ENCODE measurements at regions not wholly inside any gene's neighbourhood (a gene's known extent, or its start where the extent isn't known, plus 50 kb on each side); places are given as distances from the start of the nearest gene placed in this dataset.

DNA sequence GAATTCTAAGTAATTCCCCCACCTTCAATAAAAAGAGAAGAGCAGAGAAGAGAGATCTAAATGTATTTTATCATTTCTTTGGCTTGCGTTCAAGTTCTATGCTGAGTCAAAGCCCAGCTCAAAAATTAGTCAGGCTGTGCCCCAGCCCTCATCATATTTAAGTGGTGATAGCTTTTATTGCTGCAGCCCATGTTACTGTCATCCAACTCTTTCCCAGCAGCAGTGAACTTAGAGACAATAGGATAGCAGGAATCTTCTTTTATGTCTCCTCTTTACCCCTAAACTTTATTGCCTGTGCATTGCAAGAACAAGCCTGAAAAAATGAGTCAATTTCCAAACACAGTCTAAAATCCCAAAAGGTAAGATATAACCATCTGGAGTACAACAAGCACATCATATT, 1599.3 kb upstream of the PIK3C3 start:
- no peak for TF ChIP-seq POLR2A (IDR thresholded peaks at IDR 0.05)
- TF ChIP-seq, protein P1, sequence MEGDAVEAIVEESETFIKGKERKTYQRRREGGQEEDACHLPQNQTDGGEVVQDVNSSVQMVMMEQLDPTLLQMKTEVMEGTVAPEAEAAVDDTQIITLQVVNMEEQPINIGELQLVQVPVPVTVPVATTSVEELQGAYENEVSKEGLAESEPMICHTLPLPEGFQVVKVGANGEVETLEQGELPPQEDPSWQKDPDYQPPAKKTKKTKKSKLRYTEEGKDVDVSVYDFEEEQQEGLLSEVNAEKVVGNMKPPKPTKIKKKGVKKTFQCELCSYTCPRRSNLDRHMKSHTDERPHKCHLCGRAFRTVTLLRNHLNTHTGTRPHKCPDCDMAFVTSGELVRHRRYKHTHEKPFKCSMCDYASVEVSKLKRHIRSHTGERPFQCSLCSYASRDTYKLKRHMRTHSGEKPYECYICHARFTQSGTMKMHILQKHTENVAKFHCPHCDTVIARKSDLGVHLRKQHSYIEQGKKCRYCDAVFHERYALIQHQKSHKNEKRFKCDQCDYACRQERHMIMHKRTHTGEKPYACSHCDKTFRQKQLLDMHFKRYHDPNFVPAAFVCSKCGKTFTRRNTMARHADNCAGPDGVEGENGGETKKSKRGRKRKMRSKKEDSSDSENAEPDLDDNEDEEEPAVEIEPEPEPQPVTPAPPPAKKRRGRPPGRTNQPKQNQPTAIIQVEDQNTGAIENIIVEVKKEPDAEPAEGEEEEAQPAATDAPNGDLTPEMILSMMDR (IDR thresholded peaks at IDR 0.05): no peak
